DMS114 treated with DMSO at 0.1 percent for 48 hours (cell line): ENCODE measurements at regions not wholly inside any gene's neighbourhood (a gene's known extent, or its start where the extent isn't known, plus 50 kb on each side); places are given as distances from the start of the nearest gene placed in this dataset.
"Not testable (repeated sequence)": the region's sequence is repeated elsewhere in the genome, so short reads cannot be mapped to it uniquely, and the experiment has no call there.

ENCODE experiments used
- DNase-seq: peaks from one replicate; lab custom pipeline; 2025; ENCODE audit not compliant: unreplicated experiment; lab: John Stamatoyannopoulos, UW

DNA sequence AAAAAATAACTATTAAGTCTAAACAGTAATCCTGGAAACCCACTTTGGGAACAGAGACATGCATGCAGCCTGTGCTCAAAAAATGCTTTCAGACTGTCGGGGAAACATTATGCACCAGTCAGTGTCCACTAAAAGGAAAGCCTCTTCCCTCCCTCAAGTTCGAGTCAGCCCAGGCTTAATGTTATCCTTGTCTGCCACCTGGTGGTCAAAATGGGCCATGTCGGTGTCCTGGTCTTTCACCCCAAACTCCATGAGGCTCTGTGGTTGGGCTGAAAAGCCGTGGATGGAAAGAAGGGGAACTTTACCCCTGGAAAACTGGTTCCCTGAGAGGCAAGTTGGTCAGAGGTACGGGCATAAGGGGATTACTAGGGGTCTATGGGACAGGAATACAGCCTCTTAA is 88.4 kb upstream of the ZNF492 start:
- no peak for DNase-seq

DNA sequence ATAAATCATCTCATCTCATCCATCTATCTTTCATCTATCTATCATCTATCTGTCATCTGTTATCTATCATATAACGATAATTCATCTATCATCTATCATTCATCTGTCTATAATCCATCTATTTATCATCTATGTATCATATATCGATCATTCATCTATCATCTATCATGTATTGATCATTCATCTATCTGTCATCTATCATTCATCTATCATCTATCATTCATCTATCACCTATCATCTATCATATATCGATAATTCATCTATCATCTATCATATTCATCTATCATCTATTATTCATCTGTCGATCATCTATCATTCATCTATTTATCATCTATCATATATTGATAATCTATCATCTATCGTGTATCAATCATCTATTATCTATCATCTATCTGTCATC is 100.4 kb upstream of the ZNF492 start:
- no peak for DNase-seq

DNA sequence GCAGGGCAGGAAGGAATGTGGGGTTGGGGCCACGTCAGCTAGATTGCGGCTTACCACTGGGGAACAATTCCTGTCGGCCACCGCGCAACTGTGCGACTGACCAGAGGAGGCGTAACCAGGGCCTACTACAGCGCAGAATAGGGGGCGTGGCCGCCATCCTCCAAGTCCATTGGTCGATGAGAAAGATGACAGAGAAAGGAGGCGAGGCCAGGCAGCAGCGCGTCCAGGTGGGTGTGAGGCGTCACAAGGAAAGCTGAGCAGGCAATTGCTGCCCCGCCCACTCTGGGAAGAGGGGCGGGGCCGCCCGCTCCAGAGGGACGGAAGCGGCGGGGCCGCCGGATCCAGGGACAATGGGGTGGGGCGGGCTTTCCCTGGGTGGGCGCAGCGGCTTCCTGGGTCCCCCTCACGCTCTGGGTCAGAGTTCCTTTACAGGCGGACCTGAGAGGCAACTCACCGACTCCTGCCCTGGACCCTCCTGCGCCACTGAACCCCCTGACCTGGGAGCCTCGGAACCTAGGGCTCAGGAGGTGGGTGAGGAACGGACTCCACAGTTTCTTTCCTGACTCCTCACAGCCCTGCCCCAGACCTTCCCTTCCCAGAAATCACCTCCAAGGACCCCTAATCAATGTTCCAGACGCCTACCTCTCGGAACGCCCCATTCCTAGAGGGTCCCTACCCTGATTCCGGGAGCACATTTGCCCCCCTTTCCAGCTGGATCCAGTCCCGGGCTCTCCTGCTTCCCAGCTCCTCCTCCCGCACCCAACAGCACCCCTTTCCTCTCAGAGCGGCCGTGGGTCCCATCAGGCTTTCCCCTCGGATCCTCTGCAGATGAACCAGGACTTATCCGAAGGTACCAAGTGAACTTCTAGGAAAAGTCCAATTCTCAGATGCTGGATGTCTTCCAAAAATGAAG is 101.5 kb upstream of the ZNF492 start:
- peak; percentile 96 for DNase-seq

DNA sequence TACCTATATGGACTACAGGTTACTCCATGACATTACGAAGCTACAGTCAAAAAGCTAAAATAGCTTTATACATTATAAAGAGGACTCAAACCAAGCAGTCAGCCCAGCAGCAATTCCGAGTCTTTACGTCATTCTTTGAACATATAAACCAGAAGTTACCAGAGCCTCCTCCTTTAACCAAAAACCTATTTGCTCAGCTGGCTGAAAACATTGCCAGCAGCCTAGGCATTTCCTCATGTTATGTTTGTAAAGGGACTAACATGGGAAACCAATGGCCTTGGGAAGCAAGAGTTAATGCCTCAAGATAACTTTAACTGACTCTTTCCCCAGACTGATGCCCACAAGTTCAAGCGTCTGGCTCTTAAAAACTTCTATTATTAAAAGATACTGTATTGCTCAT is 104.1 kb upstream of the ZNF492 start:
- no peak for DNase-seq

DNA sequence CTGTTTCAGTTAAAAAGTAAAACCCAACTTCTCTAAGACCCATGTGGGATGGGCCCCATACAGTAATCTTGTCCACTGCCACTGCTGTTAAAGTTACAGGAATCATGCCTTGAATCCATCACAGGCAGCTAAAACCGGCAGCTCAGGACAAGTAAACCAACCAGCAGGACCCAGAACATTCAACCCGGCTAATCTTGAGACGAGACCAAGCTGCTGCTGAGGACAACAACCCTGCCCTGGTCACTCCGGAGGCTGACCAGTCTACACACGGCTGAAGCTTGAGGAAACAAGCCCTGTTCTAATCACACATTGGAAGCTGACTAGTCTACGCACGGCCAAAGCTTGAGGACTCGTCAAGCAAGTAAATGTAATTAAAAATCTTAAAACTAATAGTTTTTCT is 105.2 kb upstream of the ZNF492 start:
- no peak for DNase-seq

DNA sequence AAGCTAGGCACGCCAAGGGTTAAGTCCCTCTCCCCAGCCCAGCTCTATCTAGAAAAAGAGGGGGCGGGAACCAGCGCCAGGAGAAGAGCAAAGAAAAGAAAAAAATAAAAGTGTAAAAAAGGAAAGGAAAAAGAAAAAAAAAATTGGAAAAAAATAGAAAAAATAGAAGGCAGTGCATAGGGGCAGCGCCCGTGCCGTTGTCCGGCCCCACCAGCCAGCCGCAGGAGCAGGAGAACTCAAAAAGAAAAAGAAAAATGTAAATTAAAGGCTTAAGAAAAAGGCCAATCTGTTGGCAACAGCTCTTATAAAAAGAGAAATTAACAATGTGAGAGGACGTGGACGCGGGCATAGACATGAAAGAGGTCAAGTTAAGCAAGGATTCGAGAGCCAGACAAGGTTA is 105.4 kb upstream of the ZNF98 start:
- no peak for DNase-seq

DNA sequence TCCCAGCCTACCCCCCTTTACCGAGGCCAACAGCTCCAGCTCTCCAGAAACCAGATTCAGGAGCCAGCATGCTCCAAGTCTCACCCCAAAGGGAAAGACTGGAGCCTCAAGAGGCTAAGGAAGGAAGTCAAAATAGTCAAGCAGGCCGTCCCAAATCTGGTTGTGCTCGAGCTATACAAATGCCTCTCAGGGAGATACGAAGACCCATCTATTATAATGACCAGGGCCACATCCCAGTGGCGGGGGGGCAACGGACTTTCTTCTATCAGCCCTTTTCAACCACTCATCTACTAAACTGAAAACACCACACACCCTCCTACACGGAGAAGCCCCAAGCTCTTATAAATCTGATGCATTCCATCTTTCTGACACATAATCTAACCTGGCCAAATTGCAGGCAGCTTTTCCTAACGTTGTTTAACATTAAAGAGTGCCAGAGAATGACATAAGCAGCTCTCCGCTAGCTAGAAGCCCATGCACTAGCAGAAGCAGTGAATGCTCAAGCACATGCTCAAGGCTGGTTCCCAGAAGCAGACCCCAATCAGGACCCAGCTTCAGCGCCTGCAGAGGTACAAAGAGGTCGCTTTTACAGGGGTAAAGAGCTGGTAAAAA is 104.6 kb upstream of the ZNF98 start:
- DNase-seq = no peak

DNA sequence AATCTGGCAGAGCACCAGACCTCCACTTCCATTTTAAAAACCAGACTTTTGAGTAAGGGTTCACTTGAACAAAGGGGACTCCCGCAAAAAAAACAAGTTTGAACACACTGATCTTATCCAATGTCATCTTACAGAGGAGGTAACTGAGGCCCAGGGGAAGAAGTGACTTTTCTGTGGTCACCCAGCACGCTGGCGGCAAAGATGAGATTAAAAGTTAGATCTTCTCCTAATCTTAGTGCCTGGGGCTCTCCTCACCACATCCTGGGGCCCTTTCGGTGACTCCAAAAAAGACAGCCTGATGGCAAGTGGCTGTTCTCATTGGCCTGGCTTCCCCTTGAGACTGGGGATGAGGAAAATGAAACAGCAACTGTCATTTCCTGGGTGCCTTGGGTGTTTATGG is 101.8 kb upstream of the ZNF98 start:
- DNase-seq = no peak

DNA sequence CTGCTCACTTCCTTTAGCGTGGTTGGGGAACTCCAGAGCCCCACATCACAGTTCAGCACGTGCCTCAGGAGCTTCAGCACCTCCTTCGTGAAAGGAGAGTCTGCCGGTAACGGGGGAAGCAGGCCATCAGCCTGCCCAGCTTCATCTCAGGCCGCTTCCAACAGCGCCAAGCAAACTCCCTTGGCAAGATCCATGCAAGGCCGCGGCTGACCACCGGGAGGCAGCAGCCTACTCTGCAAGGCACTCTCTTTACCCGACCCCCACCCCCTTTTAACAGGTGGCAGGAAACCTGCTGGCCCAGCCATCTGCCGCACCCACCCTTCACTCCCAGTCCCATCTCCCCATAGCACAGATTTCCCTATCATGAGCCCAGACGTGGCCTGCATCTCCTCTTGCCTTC is 97.4 kb upstream of the ZNF98 start:
- not testable (repeated sequence) for DNase-seq

DNA sequence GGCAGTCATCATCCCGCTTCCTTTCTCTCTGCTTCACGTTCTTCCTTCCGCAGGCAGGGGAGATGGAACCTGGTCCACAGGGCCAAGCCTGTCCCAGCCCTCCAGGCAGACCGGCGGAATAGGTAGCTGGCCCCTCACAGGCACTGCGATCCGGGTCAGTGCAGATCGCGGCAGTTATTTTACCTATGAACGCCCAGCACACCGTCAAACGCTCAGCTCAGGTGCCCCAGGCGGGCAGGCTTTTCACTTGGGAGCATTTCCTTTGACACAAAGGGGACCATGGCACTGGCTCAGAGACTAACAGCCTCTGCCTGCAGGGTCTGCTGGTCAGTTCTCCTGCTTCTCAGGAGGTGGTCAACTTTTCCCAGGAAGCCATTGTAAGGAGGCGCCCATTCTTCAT is 97.0 kb upstream of the ZNF98 start:
- no peak for DNase-seq

DNA sequence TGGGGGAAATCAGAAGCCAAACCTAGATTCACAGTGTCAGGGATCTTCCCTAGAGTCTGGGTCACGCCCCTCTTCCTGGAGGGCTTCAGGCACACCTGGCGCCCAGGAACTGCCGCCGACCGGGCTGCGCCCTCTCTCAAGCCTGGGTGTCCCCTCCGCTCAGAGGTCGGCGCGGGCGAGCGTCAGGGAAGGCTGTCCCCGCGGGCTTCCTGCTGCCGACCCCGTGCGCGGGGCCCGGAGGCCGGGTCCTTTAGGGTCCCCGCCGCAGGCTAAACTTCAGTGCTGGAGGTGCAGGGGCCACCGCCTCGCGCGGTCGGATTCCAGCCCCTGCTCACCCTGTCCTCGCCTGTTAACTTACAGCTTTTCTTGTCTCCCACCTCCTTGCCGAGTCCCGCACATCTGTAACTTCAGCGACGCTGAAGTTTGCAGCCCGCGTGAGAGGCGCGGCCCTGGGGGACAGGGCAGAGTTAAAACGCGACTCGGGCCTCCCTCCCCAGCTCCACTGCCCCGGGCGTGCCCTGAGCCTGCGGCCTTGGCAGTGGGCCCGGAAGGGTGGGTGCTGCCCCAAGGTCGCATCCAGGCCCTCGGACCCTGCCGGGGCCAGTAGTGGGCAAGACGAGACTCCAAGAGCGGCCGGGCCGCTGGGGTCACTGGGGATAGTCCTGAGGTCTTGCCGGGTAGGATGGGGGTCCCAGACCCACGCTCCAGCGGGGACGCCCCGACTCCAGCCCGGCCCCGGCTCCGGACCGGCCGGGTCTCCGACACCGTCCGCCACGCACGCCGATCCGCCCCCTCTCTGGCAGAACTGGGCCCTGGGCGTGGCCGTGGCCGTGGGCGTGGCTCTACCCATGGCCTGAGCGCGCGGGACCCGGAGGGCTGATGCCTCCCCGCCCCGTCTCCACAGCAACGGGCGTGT is 95.6 kb upstream of the ZNF98 start:
- DNase-seq = no peak

DNA sequence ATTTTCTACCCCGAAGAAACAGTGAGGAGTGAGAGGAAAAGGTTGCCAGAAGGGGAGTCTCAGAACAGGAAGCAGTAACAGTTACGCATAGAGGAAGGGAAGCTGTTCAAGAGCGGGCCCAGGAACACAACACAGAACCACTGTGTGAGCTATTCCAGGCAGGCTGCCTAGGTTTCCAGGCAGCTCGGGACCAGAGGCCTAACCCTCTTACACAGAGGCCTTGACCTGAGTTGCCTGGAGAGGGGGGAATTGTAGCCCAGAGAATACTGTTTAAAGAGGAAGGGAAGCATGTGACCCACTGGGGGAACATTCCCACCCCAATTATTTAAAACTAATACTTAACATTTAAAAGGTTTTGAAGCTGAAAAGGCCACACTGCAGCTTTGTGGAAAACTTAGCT is 93.3 kb upstream of the ZNF98 start:
- DNase-seq = no peak

DNA sequence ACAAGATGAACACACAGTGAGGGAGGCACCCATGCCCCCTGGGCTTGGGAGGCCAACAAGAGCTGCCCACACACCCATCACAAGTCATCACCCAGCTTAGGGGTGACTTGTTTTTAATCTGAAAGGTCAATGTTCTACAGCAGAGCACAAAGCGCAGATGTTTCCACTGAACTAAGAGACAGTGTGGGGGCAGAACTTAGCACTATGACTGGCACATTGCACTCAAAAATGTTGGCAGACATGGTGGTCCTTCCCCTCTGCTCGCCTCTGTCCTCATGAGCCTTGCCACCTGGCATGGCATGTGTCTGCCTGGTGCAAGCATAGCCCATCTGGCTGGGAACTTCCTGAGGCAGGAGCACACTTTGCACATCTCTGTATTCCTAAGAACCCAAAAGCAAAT is 81.4 kb upstream of the ZNF98 start:
- no peak for DNase-seq

DNA sequence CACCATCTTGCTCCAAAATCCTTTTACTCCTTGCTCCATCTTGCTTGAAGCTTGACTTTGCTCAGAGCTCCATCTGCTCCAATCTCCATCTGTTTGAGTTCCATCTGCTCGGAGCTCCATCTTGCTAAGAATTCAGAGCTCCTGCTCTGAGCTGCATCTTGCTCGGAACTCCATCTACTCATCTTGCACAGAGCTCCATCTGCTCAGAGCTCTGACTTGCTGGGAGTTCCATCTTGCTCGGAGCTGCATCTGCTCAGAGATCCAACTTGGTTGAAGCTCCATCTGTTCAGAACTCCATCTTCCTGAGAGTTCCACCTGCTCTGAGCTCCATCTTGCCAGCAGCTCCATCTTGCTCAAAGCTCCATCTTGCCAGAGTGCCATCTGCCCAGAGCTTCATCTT is 80.6 kb upstream of the ZNF98 start:
- DNase-seq = no peak

DNA sequence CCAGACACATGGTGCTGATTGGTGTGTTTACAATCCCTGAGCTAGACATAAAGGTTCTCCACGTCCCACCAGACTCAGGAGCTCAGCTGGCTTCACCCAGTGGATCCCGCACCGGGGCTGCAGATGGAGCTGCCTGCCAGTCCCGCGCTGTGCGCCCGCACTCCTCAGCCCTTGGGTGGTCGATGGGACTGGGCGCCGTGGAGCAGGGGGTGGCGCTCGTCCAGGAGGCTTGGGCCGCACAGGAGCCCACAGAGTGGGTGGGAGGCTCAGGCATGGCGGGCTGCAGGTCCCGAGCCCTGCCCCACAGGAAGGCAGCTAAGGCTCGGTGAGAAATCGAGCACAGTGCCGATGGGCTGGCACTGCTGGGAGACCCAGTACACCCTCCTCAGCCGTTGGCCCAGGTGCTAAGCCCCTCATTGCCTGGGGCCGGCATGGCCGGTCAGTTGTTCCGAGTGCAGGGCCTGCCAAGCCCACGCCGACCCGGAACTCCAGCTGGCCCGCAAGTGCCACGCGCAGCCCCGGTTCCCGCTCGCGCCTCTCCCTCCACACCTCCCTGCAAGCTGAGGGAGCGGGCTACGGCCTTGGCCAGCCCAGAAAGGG is 76.8 kb upstream of the ZNF98 start:
- not testable (repeated sequence) for DNase-seq

DNA sequence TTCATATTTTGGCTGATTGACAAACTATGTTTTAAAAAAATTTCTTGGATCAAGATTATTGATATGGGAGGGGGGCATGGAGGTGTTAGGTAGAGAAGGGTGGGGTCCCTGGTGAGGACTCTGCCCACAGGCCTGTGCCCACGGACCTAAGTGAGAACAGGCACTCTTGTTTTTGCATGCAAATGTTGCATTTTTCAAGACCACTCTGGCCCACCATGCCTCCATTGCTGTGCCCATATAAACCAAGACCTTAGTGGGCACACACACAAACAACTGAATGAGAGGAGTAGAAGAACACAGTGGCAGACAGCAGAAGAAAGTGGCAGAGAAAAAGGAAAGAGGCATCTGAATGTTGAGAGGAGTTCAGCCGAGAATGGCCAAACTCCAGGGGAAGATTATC is 69.6 kb upstream of the ZNF98 start:
- no peak for DNase-seq

DNA sequence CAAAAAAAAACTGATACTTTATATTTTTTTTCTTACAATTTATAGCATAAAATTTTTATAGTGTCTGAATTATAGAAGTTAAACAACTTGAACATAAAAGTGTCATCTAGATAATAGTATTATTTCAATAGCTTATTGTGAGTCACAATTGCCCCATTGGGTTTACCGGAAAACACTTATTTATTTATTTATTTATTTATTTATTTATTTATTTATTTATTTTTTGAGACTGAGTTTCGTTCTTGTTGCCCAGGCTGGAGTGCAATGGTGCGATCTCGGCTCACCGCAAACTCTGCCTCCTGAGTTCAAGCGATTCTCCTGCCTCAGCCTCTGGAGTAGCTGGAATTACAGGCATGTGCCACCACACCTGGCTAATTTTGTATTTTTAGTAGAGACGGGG is 61.4 kb upstream of the ZNF98 start:
- not testable (repeated sequence) for DNase-seq

DNA sequence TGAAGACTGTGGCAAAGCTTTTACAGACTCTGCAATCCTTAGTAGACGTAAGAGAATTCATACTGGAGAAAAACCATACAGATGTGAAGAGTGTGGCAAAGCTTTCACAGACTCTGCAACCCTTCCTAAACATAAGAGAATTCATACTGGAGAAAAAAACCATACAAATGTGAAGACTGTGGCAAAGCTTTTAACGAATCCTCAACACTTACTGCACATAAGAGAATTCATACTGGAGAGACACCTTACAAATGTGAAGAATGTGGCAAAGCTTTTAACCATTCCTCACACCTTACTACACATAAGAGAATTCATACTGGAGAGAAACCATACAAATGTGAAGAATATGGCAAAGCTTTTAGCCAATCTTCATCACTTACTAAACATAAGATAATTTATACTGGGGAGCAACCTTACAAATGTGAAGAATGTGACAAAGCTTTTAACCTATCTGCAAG is 50.1 kb upstream of the ZNF98 start:
- DNase-seq = no peak
